Germinal center (tissue), 1 donor: ENCODE measurements at regions not wholly inside any gene's neighbourhood (a gene's known extent, or its start where the extent isn't known, plus 50 kb on each side); places are given as distances from the start of the nearest gene placed in this dataset.
A peak's percentile ranks its signal among the peaks of the same experiment; 100 is the strongest.

Source experiments
- DNase-seq: peaks from one replicate; pipeline ENCODE4 v3.0.0; 2012; ENCODE audit warnings: mixed read lengths, low spot score

GRCh38 chr1:55326496-55327243 is 111.5 kb upstream of the USP24 start:
- DNase-seq, result no peak

GRCh38 chr1:55323760-55324159 is 108.6 kb upstream of the USP24 start:
- DNase-seq, result no peak

- DNase-seq, result no peak
These were observed 107.7 kb upstream of the USP24 start for GRCh38 chr1:55322842-55323241.

GRCh38 chr1:55321942-55322341 is 106.8 kb upstream of the USP24 start:
- DNase-seq, result no peak

- no peak for DNase-seq
These were observed 105.7 kb upstream of the USP24 start for GRCh38 chr1:55320891-55321290.

- peak; percentile 21 for DNase-seq
These were observed 103.1 kb upstream of the USP24 start for GRCh38 chr1:55318116-55318817.

GRCh38 chr1:55317673-55318072 is 102.5 kb upstream of the USP24 start:
- no peak for DNase-seq

- no peak for DNase-seq
These were observed 101.9 kb upstream of the USP24 start for GRCh38 chr1:55316947-55317662.

GRCh38 chr1:55316502-55316901 is 101.3 kb upstream of the USP24 start:
- DNase-seq, result no peak

- DNase-seq, result no peak
These were observed 100.4 kb upstream of the USP24 start for GRCh38 chr1:55315552-55315951.

GRCh38 chr1:55314740-55315139 is 99.6 kb upstream of the USP24 start:
- DNase-seq, result no peak

GRCh38 chr1:55313903-55314302 is 98.7 kb upstream of the USP24 start:
- DNase-seq, result no peak

- DNase-seq, result no peak
These were observed 96.8 kb upstream of the USP24 start for GRCh38 chr1:55311979-55312378.

- DNase-seq, result no peak
These were observed 96.0 kb upstream of the USP24 start for GRCh38 chr1:55311057-55311641.

- DNase-seq, result no peak
These were observed 95.4 kb upstream of the USP24 start for GRCh38 chr1:55310505-55310971.

- DNase-seq, result no peak
These were observed 94.8 kb upstream of the USP24 start for GRCh38 chr1:55309786-55310504.

GRCh38 chr1:55309053-55309452 is 93.9 kb upstream of the USP24 start:
- no peak for DNase-seq

GRCh38 chr1:55305735-55306134 is 90.6 kb upstream of the USP24 start:
- no peak for DNase-seq

GRCh38 chr1:55304229-55304740 is 89.1 kb upstream of the USP24 start:
- DNase-seq, result no peak

- no peak for DNase-seq
These were observed 87.8 kb upstream of the USP24 start for GRCh38 chr1:55302972-55303371.

- no peak for DNase-seq
These were observed 86.7 kb upstream of the USP24 start for GRCh38 chr1:55301912-55302311.

GRCh38 chr1:55300975-55301374 is 85.8 kb upstream of the USP24 start:
- no peak for DNase-seq
